ENCODE measurements at regions not wholly inside any gene's neighbourhood (a gene's known extent, or its start where the extent isn't known, plus 50 kb on each side); places are given as distances from the start of the nearest gene placed in this dataset.
"Not testable (repeated sequence)": the region's sequence is repeated elsewhere in the genome, so short reads cannot be mapped to it uniquely, and the experiment has no call there.

DNA sequence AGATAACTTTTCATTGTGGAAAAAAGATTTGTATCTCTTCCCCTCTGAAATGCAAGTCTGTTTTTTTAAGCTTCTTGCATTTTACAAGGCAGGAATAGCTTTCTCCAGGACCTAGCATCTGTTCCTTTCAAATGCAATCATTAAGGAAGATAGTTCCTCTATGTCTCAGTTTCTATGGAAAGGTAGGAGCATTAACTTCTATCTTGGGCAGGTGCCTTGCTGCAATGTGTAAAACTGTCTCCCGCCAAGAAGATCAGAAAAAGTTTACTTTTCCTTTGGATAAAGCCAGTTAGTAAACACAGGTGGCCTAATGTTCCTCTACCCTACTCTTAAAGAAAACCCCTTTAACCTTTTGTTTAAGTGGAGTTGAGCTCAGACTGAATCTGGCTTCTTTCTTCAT, 560.6 kb upstream of the CYLC2 start:
- Histone ChIP-seq H3K4me3 (ENCODE audit: insufficient read depth, low read length, poor library complexity, severe bottlenecking) (no peak overlapping the region), H3F3A (ENCODE audit: insufficient read depth) (no peaks in the 10 kb centered on the region), H3K4me2 (ENCODE audit: low read depth, low read length, poor library complexity, severe bottlenecking) (no peak overlapping the region), H3K9me3 (ENCODE audit: insufficient read depth, low read length) (no peaks in the 10 kb centered on the region), H3K27ac (ENCODE audit: low read depth, low read length) (no peak overlapping the region), H4K20me1 (ENCODE audit: low read depth, low read length) (no peaks in the 10 kb centered on the region), H3K27me3 (ENCODE audit: low read length) (no peaks in the 10 kb centered on the region), H3K36me3 (ENCODE audit: low read length) (no peaks in the 10 kb centered on the region), H2AFZ (ENCODE audit: low read depth, low read length, severe bottlenecking) (no peak overlapping the region), H3K9me2 (replicated peaks; ENCODE audit: insufficient read depth, low read length) (no peaks in the 10 kb centered on the region), H3K79me2 (ENCODE audit: insufficient read depth, low read length) (no peaks in the 10 kb centered on the region), H3K9ac (ENCODE audit: low read length) (no peak overlapping the region)
- TF ChIP-seq, protein P1, sequence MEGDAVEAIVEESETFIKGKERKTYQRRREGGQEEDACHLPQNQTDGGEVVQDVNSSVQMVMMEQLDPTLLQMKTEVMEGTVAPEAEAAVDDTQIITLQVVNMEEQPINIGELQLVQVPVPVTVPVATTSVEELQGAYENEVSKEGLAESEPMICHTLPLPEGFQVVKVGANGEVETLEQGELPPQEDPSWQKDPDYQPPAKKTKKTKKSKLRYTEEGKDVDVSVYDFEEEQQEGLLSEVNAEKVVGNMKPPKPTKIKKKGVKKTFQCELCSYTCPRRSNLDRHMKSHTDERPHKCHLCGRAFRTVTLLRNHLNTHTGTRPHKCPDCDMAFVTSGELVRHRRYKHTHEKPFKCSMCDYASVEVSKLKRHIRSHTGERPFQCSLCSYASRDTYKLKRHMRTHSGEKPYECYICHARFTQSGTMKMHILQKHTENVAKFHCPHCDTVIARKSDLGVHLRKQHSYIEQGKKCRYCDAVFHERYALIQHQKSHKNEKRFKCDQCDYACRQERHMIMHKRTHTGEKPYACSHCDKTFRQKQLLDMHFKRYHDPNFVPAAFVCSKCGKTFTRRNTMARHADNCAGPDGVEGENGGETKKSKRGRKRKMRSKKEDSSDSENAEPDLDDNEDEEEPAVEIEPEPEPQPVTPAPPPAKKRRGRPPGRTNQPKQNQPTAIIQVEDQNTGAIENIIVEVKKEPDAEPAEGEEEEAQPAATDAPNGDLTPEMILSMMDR (IDR thresholded peaks at IDR 0.05; ENCODE audit: insufficient read depth, low read length, poor library complexity, severe bottlenecking), result no peak

DNA sequence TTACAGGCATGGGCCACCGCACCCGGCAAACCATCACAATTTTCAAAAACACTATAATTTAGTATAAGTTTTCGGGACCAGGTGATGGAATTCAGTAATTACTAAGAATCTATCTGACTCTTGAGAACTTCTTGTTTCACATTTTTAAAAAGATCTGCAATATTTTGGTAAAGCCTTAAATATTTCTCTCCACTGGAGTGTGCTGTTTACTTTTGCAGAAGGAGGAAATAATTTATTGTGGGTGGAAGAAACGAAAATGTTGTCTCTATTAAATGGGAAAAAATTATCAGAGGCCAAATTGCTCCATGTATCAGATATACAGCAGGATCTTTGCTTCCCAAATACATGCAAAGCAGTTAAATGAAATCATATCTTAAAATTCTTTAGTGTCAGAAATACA, 566.8 kb upstream of the CYLC2 start:
- Histone ChIP-seq H3K9ac (ENCODE audit: low read length) (no peak overlapping the region), H3K27ac (ENCODE audit: low read depth, low read length) (no peak overlapping the region), H3K9me2 (replicated peaks; ENCODE audit: insufficient read depth, low read length) (no peaks in the 10 kb centered on the region), H3K27me3 (ENCODE audit: low read length) (no peaks in the 10 kb centered on the region), H4K20me1 (ENCODE audit: low read depth, low read length) (no peaks in the 10 kb centered on the region; the same call in 1 of the 2 replicates), H3K36me3 (ENCODE audit: low read length) (no peaks in the 10 kb centered on the region), H3K4me3 (ENCODE audit: insufficient read depth, low read length, poor library complexity, severe bottlenecking) (no peak overlapping the region), H3K9me3 (ENCODE audit: insufficient read depth, low read length) (no peaks in the 10 kb centered on the region), H2AFZ (ENCODE audit: low read depth, low read length, severe bottlenecking) (no peak overlapping the region), H3K4me2 (ENCODE audit: low read depth, low read length, poor library complexity, severe bottlenecking) (no peak overlapping the region), H3F3A (ENCODE audit: insufficient read depth) (no peaks in the 10 kb centered on the region), H3K79me2 (ENCODE audit: insufficient read depth, low read length) (no peaks in the 10 kb centered on the region)
- TF ChIP-seq EZH2phosphoT487 (conservative IDR thresholded peaks at IDR 0.05; ENCODE audit: low read length), result no peak
- TF ChIP-seq, protein P1 (IDR thresholded peaks at IDR 0.05; ENCODE audit: insufficient read depth, low read length, poor library complexity, severe bottlenecking), result no peak

DNA sequence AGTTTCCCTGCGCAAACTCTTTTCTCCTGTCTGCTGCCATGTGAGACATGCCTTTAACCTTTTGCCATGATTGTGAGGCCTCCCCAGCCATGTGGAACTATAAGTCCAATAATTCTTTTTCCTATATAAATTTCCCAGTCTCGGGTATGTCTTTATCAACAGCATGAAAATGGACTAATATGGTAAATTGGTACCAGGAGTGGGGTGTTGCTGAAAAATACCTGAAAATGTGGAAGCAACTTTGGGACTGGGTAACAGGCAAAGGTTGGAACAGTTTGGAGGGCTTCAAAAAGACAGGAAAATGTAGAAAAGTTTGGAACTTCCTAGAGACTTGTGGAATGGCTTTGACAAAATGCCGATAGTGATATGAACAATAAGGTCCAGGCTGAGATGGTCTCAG, 578.9 kb upstream of the CYLC2 start:
- not testable (repeated sequence) for H4K20me1 ChIP-seq (ENCODE audit: low read depth, low read length); H3K9me3 ChIP-seq (ENCODE audit: insufficient read depth, low read length); H3K79me2 ChIP-seq (ENCODE audit: insufficient read depth, low read length); H3K9me2 ChIP-seq (replicated peaks; ENCODE audit: insufficient read depth, low read length); H3F3A ChIP-seq (ENCODE audit: insufficient read depth); H3K36me3 ChIP-seq (ENCODE audit: low read length); H3K4me2 ChIP-seq (ENCODE audit: low read depth, low read length, poor library complexity, severe bottlenecking); H3K4me3 ChIP-seq (ENCODE audit: insufficient read depth, low read length, poor library complexity, severe bottlenecking); H3K27ac ChIP-seq (ENCODE audit: low read depth, low read length); H3K9ac ChIP-seq (ENCODE audit: low read length); H2AFZ ChIP-seq (ENCODE audit: low read depth, low read length, severe bottlenecking); H3K27me3 ChIP-seq (ENCODE audit: low read length)

DNA sequence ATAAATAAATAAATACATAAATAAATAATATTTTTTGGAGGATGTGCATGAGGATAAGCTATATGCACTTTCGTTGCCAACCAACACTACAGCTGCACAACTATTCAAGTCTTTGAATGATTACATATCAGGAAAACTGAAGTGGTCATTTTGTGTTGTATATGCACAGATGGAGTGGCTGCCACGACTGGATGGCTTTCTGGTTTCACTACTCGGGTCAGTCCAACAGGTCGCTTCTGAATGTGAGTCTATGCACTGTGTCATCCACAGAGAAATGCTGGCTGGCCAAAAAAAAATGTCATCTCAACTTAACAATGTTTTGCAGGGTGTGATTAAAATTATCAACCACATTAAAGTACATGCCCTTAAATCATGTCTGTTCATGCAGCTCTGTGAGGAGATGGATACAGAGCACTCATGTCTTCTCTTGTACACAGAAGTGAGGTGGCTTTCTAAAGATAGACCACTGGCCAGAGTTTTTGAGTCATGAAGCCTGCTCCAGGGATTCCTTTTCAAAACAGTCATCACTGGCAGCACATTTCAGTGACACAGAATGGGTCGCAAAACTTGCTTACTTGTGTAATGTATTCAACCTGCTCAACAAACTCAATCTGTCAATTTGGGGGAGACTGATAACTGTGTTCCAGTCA, 589.8 kb upstream of the CYLC2 start:
- no peaks in the 10 kb centered on the region for H3K9me2 ChIP-seq (replicated peaks; ENCODE audit: insufficient read depth, low read length)
- H3K27ac ChIP-seq (ENCODE audit: low read depth, low read length), result no peak overlapping the region
- H3K4me3 ChIP-seq (ENCODE audit: insufficient read depth, low read length, poor library complexity, severe bottlenecking), result no peak overlapping the region
- no peaks in the 10 kb centered on the region for H3F3A ChIP-seq (ENCODE audit: insufficient read depth)
- no peaks in the 10 kb centered on the region for H3K9me3 ChIP-seq (ENCODE audit: insufficient read depth, low read length)
- TF ChIP-seq EZH2phosphoT487 (conservative IDR thresholded peaks at IDR 0.05; ENCODE audit: low read length), result no peak
- TF ChIP-seq, protein P1 (IDR thresholded peaks at IDR 0.05; ENCODE audit: insufficient read depth, low read length, poor library complexity, severe bottlenecking), result no peak
- H3K9ac ChIP-seq (ENCODE audit: low read length), result no peak overlapping the region
- H2AFZ ChIP-seq (ENCODE audit: low read depth, low read length, severe bottlenecking), result no peak overlapping the region
- no peak overlapping the region for H3K4me2 ChIP-seq (ENCODE audit: low read depth, low read length, poor library complexity, severe bottlenecking)
- no peaks in the 10 kb centered on the region for H3K27me3 ChIP-seq (ENCODE audit: low read length)
- no peaks in the 10 kb centered on the region for H4K20me1 ChIP-seq (ENCODE audit: low read depth, low read length)
- H3K36me3 ChIP-seq (ENCODE audit: low read length), result no peaks in the 10 kb centered on the region
- no peaks in the 10 kb centered on the region for H3K79me2 ChIP-seq (ENCODE audit: insufficient read depth, low read length)
